ENCODE measurements at regions not wholly inside any gene's neighbourhood (a gene's known extent, or its start where the extent isn't known, plus 50 kb on each side); places are given as distances from the start of the nearest gene placed in this dataset.

DNA sequence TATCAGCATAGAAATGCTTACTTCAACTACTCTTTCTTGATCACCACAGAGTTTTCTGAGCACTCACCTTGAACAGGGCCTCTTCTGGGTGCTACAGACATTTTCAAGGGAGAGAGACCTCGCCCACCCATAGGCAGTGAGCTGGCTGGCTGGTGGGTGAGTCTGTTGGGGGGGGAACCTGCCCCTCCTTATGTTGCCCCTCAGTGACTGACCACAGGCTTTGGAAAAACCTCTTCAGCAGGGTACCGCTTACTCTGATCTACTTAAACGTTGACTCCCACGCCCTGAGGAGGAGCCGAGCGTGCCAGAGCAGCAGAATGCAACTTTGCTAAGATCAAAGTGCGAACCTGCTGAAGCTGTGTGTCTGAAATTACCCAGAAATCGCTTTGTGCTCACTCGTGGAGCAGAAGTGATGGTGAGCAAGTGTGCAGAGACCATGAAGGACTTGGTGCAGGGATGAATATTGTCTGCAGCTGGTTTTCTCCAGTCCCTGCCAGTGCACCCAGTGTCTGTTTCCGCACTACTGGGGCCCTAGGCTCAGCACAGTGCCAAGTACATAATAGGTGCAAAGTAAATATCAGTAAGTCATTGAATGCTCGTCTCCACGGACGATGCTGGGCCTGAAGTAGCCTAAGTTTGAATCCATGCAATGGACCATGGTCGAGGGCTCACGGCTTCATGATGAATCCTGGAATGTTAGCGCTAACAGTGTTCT, 158.7 kb upstream of the IRF2BP2 start (continued):
- TF ChIP-seq, protein P1, sequence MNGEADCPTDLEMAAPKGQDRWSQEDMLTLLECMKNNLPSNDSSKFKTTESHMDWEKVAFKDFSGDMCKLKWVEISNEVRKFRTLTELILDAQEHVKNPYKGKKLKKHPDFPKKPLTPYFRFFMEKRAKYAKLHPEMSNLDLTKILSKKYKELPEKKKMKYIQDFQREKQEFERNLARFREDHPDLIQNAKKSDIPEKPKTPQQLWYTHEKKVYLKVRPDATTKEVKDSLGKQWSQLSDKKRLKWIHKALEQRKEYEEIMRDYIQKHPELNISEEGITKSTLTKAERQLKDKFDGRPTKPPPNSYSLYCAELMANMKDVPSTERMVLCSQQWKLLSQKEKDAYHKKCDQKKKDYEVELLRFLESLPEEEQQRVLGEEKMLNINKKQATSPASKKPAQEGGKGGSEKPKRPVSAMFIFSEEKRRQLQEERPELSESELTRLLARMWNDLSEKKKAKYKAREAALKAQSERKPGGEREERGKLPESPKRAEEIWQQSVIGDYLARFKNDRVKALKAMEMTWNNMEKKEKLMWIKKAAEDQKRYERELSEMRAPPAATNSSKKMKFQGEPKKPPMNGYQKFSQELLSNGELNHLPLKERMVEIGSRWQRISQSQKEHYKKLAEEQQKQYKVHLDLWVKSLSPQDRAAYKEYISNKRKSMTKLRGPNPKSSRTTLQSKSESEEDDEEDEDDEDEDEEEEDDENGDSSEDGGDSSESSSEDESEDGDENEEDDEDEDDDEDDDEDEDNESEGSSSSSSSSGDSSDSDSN (CRISPR knock-in tag; IDR thresholded peaks at IDR 0.05), result no peak
- 0 out of 2 replicates have a peak, but pooled peaks have one; percentile 39 for TF ChIP-seq CSRNP1 (CRISPR knock-in tag; IDR thresholded peaks at IDR 0.05)
- no peak for TF ChIP-seq RFX1 (IDR thresholded peaks at IDR 0.05)
- peak; percentile 62 for TF ChIP-seq ZNF629 (CRISPR knock-in tag; conservative IDR thresholded peaks at IDR 0.05)
- TF ChIP-seq SRY (CRISPR knock-in tag; IDR thresholded peaks at IDR 0.05), result 0 out of 2 replicates have a peak, but pooled peaks have one; percentile 50
- no peak for TF ChIP-seq SP2 (CRISPR knock-in tag; IDR thresholded peaks at IDR 0.05)
- 0 out of 2 replicates have a peak, but pooled peaks have one; percentile 18 for TF ChIP-seq JUN (CRISPR knock-in tag; IDR thresholded peaks at IDR 0.05)
- TF ChIP-seq, protein P2, sequence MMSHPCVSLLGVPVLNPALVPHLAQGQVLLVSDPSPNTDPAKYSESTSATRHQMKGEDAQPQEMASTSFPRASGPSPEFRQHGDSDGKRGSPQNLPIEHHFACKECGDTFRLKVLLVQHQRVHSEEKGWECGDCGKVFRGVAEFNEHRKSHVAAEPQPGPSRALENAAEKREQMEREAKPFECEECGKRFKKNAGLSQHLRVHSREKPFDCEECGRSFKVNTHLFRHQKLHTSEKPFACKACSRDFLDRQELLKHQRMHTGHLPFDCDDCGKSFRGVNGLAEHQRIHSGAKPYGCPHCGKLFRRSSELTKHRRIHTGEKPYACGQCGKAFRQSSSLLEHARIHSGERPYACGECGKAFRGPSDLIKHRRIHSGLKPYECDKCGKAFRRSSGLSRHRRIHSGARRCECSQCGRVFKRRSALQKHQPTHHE (CRISPR knock-in tag; IDR thresholded peaks at IDR 0.05; ENCODE audit: borderline replicate concordance), result no peak
- no peak for TF ChIP-seq ETV6 (CRISPR knock-in tag; conservative IDR thresholded peaks at IDR 0.05)
- TF ChIP-seq ZNF737 (CRISPR knock-in tag; IDR thresholded peaks at IDR 0.05; ENCODE audit: borderline replicate concordance), result no peak
- no peak for TF ChIP-seq RBFOX2 (IDR thresholded peaks at IDR 0.05; ENCODE audit: low read depth, low read length)
- no peak for TF ChIP-seq CC2D1A (CRISPR knock-in tag; IDR thresholded peaks at IDR 0.05)
- TF ChIP-seq, protein P3, sequence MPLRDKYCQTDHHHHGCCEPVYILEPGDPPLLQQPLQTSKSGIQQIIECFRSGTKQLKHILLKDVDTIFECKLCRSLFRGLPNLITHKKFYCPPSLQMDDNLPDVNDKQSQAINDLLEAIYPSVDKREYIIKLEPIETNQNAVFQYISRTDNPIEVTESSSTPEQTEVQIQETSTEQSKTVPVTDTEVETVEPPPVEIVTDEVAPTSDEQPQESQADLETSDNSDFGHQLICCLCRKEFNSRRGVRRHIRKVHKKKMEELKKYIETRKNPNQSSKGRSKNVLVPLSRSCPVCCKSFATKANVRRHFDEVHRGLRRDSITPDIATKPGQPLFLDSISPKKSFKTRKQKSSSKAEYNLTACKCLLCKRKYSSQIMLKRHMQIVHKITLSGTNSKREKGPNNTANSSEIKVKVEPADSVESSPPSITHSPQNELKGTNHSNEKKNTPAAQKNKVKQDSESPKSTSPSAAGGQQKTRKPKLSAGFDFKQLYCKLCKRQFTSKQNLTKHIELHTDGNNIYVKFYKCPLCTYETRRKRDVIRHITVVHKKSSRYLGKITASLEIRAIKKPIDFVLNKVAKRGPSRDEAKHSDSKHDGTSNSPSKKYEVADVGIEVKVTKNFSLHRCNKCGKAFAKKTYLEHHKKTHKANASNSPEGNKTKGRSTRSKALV (CRISPR knock-in tag; IDR thresholded peaks at IDR 0.05), result no peak
- no peak for TF ChIP-seq ZNF850 (CRISPR knock-in tag; conservative IDR thresholded peaks at IDR 0.05)
- no peak for TF ChIP-seq ZNF20 (CRISPR knock-in tag; IDR thresholded peaks at IDR 0.05)
- no peak for TF ChIP-seq GLMP (CRISPR knock-in tag; IDR thresholded peaks at IDR 0.05; ENCODE audit: borderline replicate concordance)
- TF ChIP-seq HMG20A (CRISPR knock-in tag; IDR thresholded peaks at IDR 0.05; ENCODE audit: borderline replicate concordance), result peak; percentile 39; the same call in 1 of the 2 replicates
- TF ChIP-seq, protein P4, sequence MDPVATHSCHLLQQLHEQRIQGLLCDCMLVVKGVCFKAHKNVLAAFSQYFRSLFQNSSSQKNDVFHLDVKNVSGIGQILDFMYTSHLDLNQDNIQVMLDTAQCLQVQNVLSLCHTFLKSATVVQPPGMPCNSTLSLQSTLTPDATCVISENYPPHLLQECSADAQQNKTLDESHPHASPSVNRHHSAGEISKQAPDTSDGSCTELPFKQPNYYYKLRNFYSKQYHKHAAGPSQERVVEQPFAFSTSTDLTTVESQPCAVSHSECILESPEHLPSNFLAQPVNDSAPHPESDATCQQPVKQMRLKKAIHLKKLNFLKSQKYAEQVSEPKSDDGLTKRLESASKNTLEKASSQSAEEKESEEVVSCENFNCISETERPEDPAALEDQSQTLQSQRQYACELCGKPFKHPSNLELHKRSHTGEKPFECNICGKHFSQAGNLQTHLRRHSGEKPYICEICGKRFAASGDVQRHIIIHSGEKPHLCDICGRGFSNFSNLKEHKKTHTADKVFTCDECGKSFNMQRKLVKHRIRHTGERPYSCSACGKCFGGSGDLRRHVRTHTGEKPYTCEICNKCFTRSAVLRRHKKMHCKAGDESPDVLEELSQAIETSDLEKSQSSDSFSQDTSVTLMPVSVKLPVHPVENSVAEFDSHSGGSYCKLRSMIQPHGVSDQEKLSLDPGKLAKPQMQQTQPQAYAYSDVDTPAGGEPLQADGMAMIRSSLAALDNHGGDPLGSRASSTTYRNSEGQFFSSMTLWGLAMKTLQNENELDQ (CRISPR knock-in tag; IDR thresholded peaks at IDR 0.05; ENCODE audit: borderline replicate concordance), result no peak
- TF ChIP-seq ZKSCAN8 (CRISPR knock-in tag; IDR thresholded peaks at IDR 0.05; ENCODE audit: borderline replicate concordance), result no peak
